A549 (cell line): ENCODE measurements at regions not wholly inside any gene's neighbourhood (a gene's known extent, or its start where the extent isn't known, plus 50 kb on each side); places are given as distances from the start of the nearest gene placed in this dataset.
A peak's percentile ranks its signal among the peaks of the same experiment; 100 is the strongest.

ENCODE experiments used
- ATAC-seq, 2 experiments: fragments of 200-7000 bp in 1 of 2; fragments of >200 bp in 1 of 2; cut with Nextera tagmentation in 1 of 2; cut with Tn5 transposase in 1 of 2; 3 replicates each; pipeline versions ENCODE4 v1.8.0 to v1.9.1; 2018 to 2020; ENCODE audit warnings: mild to moderate bottlenecking in 1 of 2, moderate library complexity in 1 of 2
- CTCF ChIA-PET: fragments of 300-600 bp; sonication (Branson Sonifier 250); formaldehyde crosslinking; extraction: SDS; loops from one replicate; lab custom pipeline; 2021; ENCODE audit warnings: antibody characterized with exemption, inconsistent platforms; lab: Yijun Ruan, JAX
- POLR2A ChIA-PET: fragments of 350-600 bp; formaldehyde crosslinking; extraction: SDS; loops from one replicate; lab custom pipeline; 2021; ENCODE audit warnings: antibody characterized with exemption, inconsistent platforms; lab: Yijun Ruan, JAX
- DNase-seq, 2 experiments: peaks; one replicate each; pipeline versions ENCODE4 v3.0.0 to v3.0.0-alpha.2; 2011 to 2016; ENCODE audit warnings: low read depth in 1 of 2, low spot score in 1 of 2
- FAIRE-seq: peaks from 2 replicates; lab custom pipeline; 2011; peaks lifted over from hg19 to GRCh38; lab: Jason Lieb, UNC
- H3K27ac ChIP-seq, 2 experiments: fragments of >200 bp; sonication (Bioruptor Twin); formaldehyde crosslinking; 3 replicates each; pipeline ENCODE4 v1.5.1; 2016 to 2017
- H3K4me1 ChIP-seq: fragments of >200 bp; sonication (Bioruptor Twin); formaldehyde crosslinking; 3 replicates; pipeline ENCODE4 v1.6.1; 2016
- H3K4me2 ChIP-seq: fragments of >200 bp; sonication (Bioruptor Twin); formaldehyde crosslinking; 3 replicates; pipeline ENCODE4 v1.6.1; 2016
- H3K4me3 ChIP-seq: fragments of >200 bp; sonication (Bioruptor Twin); formaldehyde crosslinking; 3 replicates; pipeline ENCODE4 v1.5.1; 2016
- H3K9me3 ChIP-seq: fragments of >200 bp; sonication (Bioruptor Twin); formaldehyde crosslinking; 3 replicates; pipeline ENCODE4 v1.6.1; 2016
- BHLHE40 ChIP-seq: IDR thresholded peaks from 2 replicates; pipeline ENCODE4 v1.6.1; 2012; ENCODE audit warnings: low read depth, low read length, inconsistent platforms
- CBX2 ChIP-seq: fragments of 200-600 bp; sonication (generic); IDR thresholded peaks from 2 replicates; pipeline ENCODE4 v1.6.1; 2016; ENCODE audit warnings: low read depth, mild to moderate bottlenecking, borderline replicate concordance
- CEBPB ChIP-seq, 2 experiments: fragments of >200 bp in 1 of 2; sonication (Bioruptor Twin) in 1 of 2; formaldehyde crosslinking in 1 of 2; IDR thresholded peaks; 2 replicates each; pipeline ENCODE4 v1.6.1; 2012 to 2016
- CHD2 ChIP-seq: fragments of 150-350 bp; IDR thresholded peaks from 2 replicates; pipeline ENCODE4 v1.6.1; 2014; ENCODE audit warnings: low read length; ENCODE audit not compliant: partially characterized antibody
- CHD4 ChIP-seq: fragments of 200-600 bp; sonication (generic); IDR thresholded peaks from 2 replicates; pipeline ENCODE4 v1.6.1; 2016; ENCODE audit warnings: antibody characterized with exemption, mild to moderate bottlenecking, borderline replicate concordance
- CTCF ChIP-seq: fragments of >200 bp; sonication (Bioruptor Twin); formaldehyde crosslinking; IDR thresholded peaks from 3 replicates; pipeline ENCODE4 v1.5.1; 2016
- EHMT2 ChIP-seq: fragments of 200-600 bp; sonication (generic); IDR thresholded peaks from 2 replicates; pipeline ENCODE4 v1.6.1; 2016; ENCODE audit warnings: antibody characterized with exemption, low read depth, mild to moderate bottlenecking, moderate library complexity
- ELK1 ChIP-seq: fragments of 150-350 bp; IDR thresholded peaks from 2 replicates; pipeline ENCODE4 v1.6.1; 2014; ENCODE audit warnings: low read depth, mild to moderate bottlenecking, low read length
- EP300 ChIP-seq, 2 experiments: fragments of >200 bp; sonication (Bioruptor Twin); formaldehyde crosslinking; IDR thresholded peaks; 2 replicates in 1 of 2; 3 replicates in 1 of 2; pipeline ENCODE4 v1.6.1; 2016 to 2017
- ESRRA ChIP-seq: fragments of 150-350 bp; IDR thresholded peaks from 2 replicates; pipeline ENCODE4 v1.6.1; 2014; ENCODE audit warnings: mild to moderate bottlenecking, low read length, borderline replicate concordance
- FOSL2 ChIP-seq, 2 experiments: fragments of 450-650 bp in 1 of 2; fragments of >200 bp in 1 of 2; sonication (Bioruptor Twin) in 1 of 2; formaldehyde crosslinking; IDR thresholded peaks; 2 replicates each; pipeline versions ENCODE4 v1.5.0 to v1.6.1; 2016 to 2020; ENCODE audit warnings: mild to moderate bottlenecking in 1 of 2, moderate library complexity in 1 of 2
- GATA3 ChIP-seq: IDR thresholded peaks from 2 replicates; pipeline ENCODE4 v1.6.1; 2012; ENCODE audit warnings: borderline replicate concordance
- HDAC2 ChIP-seq: fragments of 200-600 bp; sonication (generic); IDR thresholded peaks from 2 replicates; pipeline ENCODE4 v1.6.1; 2016
- HEYL ChIP-seq: fragments of 250-450 bp; sonication (Bioruptor Pico); IDR thresholded peaks from 2 replicates; pipeline ENCODE4 v1.8.0; 2021; ENCODE audit warnings: mild to moderate bottlenecking, moderate library complexity
- JUN ChIP-seq, 2 experiments: fragments of >200 bp; sonication (Bioruptor Twin); formaldehyde crosslinking; IDR thresholded peaks; 2 replicates in 1 of 2; 3 replicates in 1 of 2; pipeline ENCODE4 v1.6.1; 2016 to 2017
- JUNB ChIP-seq: fragments of >200 bp; sonication (Bioruptor Twin); formaldehyde crosslinking; IDR thresholded peaks from 2 replicates; pipeline ENCODE4 v1.6.1; 2016
- MAFK ChIP-seq: fragments of 450-650 bp; IDR thresholded peaks from 2 replicates; pipeline ENCODE4 v1.6.1; 2014; ENCODE audit not compliant: partially characterized antibody
- NFE2L2 ChIP-seq: fragments of 150-350 bp; conservative IDR thresholded peaks from 2 replicates; pipeline ENCODE4 v1.6.1; 2014; ENCODE audit warnings: low read length
- NR3C1 ChIP-seq: fragments of >200 bp; sonication (Bioruptor Twin); formaldehyde crosslinking; IDR thresholded peaks from 3 replicates; pipeline ENCODE4 v1.6.1; 2017
- PHF8 ChIP-seq: fragments of 200-600 bp; sonication (generic); IDR thresholded peaks from 2 replicates; pipeline ENCODE4 v1.6.1; 2016; ENCODE audit warnings: low read depth, mild to moderate bottlenecking, antibody characterized with exemption, moderate library complexity, borderline replicate concordance
- POLR2A ChIP-seq: IDR thresholded peaks from 2 replicates; pipeline ENCODE4 v1.6.1; 2012; ENCODE audit warnings: mild to moderate bottlenecking, low read length
- POLR2AphosphoS2 ChIP-seq: conservative IDR thresholded peaks from 2 replicates; pipeline ENCODE4 v1.6.1; 2012; ENCODE audit warnings: low read length, improper control_type of control experiment, inconsistent platforms
- RAD21 ChIP-seq, 2 experiments: fragments of >200 bp in 1 of 2; sonication (Bioruptor Twin) in 1 of 2; formaldehyde crosslinking in 1 of 2; IDR thresholded peaks in 1 of 2; conservative IDR thresholded peaks in 1 of 2; 2 replicates in 1 of 2; 3 replicates in 1 of 2; pipeline ENCODE4 v1.6.1; 2012 to 2018; ENCODE audit warnings: inconsistent platforms in 1 of 2
- RCOR1 ChIP-seq: fragments of 150-350 bp; IDR thresholded peaks from 2 replicates; pipeline ENCODE4 v1.6.1; 2014; ENCODE audit warnings: antibody characterized with exemption, low read length, low read depth
- RFX5 ChIP-seq: fragments of 450-650 bp; IDR thresholded peaks from 2 replicates; pipeline ENCODE4 v1.7.1; 2014; ENCODE audit warnings: antibody characterized with exemption, mild to moderate bottlenecking, moderate library complexity
- RNF2 ChIP-seq: fragments of 200-600 bp; sonication (generic); IDR thresholded peaks from 2 replicates; pipeline ENCODE4 v1.6.1; 2016; ENCODE audit warnings: low read depth, mild to moderate bottlenecking, antibody characterized with exemption, moderate library complexity, borderline replicate concordance
- SMC3 ChIP-seq: fragments of >200 bp; sonication (Bioruptor Twin); formaldehyde crosslinking; IDR thresholded peaks from 3 replicates; pipeline ENCODE4 v1.6.1; 2018; ENCODE audit warnings: inconsistent platforms
- ZC3H11A ChIP-seq: fragments of 450-650 bp; IDR thresholded peaks from 2 replicates; pipeline ENCODE4 v1.6.1; 2014; ENCODE audit warnings: antibody characterized with exemption, mild to moderate bottlenecking
- ZNF302 ChIP-seq: fragments of 250-450 bp; sonication (Bioruptor Pico); IDR thresholded peaks from 2 replicates; pipeline ENCODE4 v1.9.0; 2021; ENCODE audit warnings: inconsistent platforms, mild to moderate bottlenecking, moderate library complexity
- ZSCAN20 ChIP-seq: fragments of 250-450 bp; sonication (Bioruptor Pico); IDR thresholded peaks from 2 replicates; pipeline ENCODE4 v1.8.0; 2022; ENCODE audit warnings: mild to moderate bottlenecking, moderate library complexity
- WGBS: methylation state at CpG from one replicate; pipeline ENCODE4 v1.1.6; 2017; ENCODE audit errors: missing lambda C conversion rate; 5-methylcytosine and 5-hydroxymethylcytosine counted together
- TF ChIP-seq, protein P1 (sequence below): IDR thresholded peaks from 2 replicates; pipeline ENCODE4 v1.6.1; 2012
- TF ChIP-seq, protein P2 (sequence below): fragments of 250-450 bp; sonication (Bioruptor Pico); IDR thresholded peaks from 2 replicates; pipeline ENCODE4 v1.5.0; 2020; ENCODE audit warnings: low read depth, mild to moderate bottlenecking, moderate library complexity
- TF ChIP-seq, protein P3 (sequence below): fragments of >200 bp; sonication (Bioruptor Twin); formaldehyde crosslinking; IDR thresholded peaks from 3 replicates; pipeline ENCODE4 v1.6.1; 2016
- TF ChIP-seq, protein P4 (sequence below): fragments of >200 bp; sonication (Bioruptor Twin); formaldehyde crosslinking; IDR thresholded peaks from 2 replicates; pipeline ENCODE4 v1.6.1; 2016
- TF ChIP-seq, protein P5 (sequence below): IDR thresholded peaks from 2 replicates; pipeline ENCODE4 v1.6.1; 2012; ENCODE audit warnings: low read depth, borderline replicate concordance

- ATAC-seq, result peak; percentile 74 to 75; a peak in 5 of 6 replicates
- peak in 1 of 2 experiments; percentile 48 for DNase-seq
- H3K4me1 ChIP-seq, result peaks cover 13% of the 10 kb centered on the region; the same call in 2 of the 3 replicates
- no peak overlapping the region for H3K4me3 ChIP-seq
- CTCF ChIA-PET, result interaction anchor here (0.6 to 3.6 kb wide), 7 partner anchors 8 to 1231 kb away, joined by 3 to 18 read pairs (median 3); no protein-coding TSS in a partner anchor
- FAIRE-seq, result no peak
- POLR2A ChIA-PET, result no interaction called here
- 18% methylated on average over 5 of the region's 5 CpGs for WGBS
- H3K9me3 ChIP-seq, result 0 out of 3 replicates have a peak, but pooled peaks cover 6% of the 10 kb centered on the region
- peak overlapping the region; percentile 47 for H3K4me2 ChIP-seq
- peak overlapping the region in 1 of 2 experiments; percentile 31; a peak in 1 of 6 replicates for H3K27ac ChIP-seq
- TF ChIP-seq ZC3H11A, result no peak
- no peak for TF ChIP-seq HDAC2
- no peak for TF ChIP-seq NFE2L2
- TF ChIP-seq BHLHE40, result no peak
- no peak for TF ChIP-seq RFX5
- TF ChIP-seq, protein P1, sequence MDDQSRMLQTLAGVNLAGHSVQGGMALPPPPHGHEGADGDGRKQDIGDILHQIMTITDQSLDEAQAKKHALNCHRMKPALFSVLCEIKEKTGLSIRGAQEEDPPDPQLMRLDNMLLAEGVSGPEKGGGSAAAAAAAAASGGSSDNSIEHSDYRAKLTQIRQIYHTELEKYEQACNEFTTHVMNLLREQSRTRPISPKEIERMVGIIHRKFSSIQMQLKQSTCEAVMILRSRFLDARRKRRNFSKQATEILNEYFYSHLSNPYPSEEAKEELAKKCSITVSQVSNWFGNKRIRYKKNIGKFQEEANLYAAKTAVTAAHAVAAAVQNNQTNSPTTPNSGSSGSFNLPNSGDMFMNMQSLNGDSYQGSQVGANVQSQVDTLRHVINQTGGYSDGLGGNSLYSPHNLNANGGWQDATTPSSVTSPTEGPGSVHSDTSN, result no peak
- no peak for TF ChIP-seq EHMT2
- no peak for TF ChIP-seq POLR2A
- peak; percentile 16 for TF ChIP-seq MAFK
- TF ChIP-seq GATA3, result peak; percentile 82
- TF ChIP-seq, protein P2, sequence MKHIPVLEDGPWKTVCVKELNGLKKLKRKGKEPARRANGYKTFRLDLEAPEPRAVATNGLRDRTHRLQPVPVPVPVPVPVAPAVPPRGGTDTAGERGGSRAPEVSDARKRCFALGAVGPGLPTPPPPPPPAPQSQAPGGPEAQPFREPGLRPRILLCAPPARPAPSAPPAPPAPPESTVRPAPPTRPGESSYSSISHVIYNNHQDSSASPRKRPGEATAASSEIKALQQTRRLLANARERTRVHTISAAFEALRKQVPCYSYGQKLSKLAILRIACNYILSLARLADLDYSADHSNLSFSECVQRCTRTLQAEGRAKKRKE (CRISPR knock-in tag), result no peak
- TF ChIP-seq RCOR1, result no peak
- 0 out of 3 replicates have a peak, but pooled peaks have one; percentile 13 for TF ChIP-seq SMC3
- peak; percentile 91 for TF ChIP-seq JUNB
- peak in 1 of 2 experiments; percentile 61; a peak in 3 of 5 replicates for TF ChIP-seq JUN (IDR thresholded peaks at IDR 0.05)
- no peak for TF ChIP-seq PHF8
- TF ChIP-seq CBX2, result no peak
- peak; percentile 40 to 67; a peak in 3 of 5 replicates for TF ChIP-seq EP300 (IDR thresholded peaks at IDR 0.05)
- TF ChIP-seq, protein P3, sequence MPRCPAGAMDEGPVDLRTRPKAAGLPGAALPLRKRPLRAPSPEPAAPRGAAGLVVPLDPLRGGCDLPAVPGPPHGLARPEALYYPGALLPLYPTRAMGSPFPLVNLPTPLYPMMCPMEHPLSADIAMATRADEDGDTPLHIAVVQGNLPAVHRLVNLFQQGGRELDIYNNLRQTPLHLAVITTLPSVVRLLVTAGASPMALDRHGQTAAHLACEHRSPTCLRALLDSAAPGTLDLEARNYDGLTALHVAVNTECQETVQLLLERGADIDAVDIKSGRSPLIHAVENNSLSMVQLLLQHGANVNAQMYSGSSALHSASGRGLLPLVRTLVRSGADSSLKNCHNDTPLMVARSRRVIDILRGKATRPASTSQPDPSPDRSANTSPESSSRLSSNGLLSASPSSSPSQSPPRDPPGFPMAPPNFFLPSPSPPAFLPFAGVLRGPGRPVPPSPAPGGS, result peak; percentile 77; the same call in 2 of the 3 replicates
- TF ChIP-seq ELK1, result no peak
- TF ChIP-seq ZSCAN20 (CRISPR knock-in tag), result no peak
- TF ChIP-seq CHD4, result no peak
- no peak for TF ChIP-seq CHD2
- no peak for TF ChIP-seq POLR2AphosphoS2
- peak; percentile 71 for TF ChIP-seq FOSL2 (IDR thresholded peaks at IDR 0.05)
- TF ChIP-seq FOSL2 (CRISPR knock-in tag; IDR thresholded peaks at IDR 0.05), result no peak
- no peak for TF ChIP-seq RAD21 (conservative IDR thresholded peaks at IDR 0.05 in 1 of 2, IDR thresholded peaks at IDR 0.05 in 1 of 2)
- peak; percentile 62 to 81; a peak in 3 of 4 replicates for TF ChIP-seq CEBPB (IDR thresholded peaks at IDR 0.05)
- no peak for TF ChIP-seq ESRRA
- TF ChIP-seq, protein P4, sequence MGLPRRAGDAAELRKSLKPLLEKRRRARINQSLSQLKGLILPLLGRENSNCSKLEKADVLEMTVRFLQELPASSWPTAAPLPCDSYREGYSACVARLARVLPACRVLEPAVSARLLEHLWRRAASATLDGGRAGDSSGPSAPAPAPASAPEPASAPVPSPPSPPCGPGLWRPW, result peak; percentile 44; the same call in 1 of the 2 replicates
- TF ChIP-seq RNF2, result no peak
- no peak for TF ChIP-seq HEYL (CRISPR knock-in tag)
- TF ChIP-seq NR3C1, result no peak
- TF ChIP-seq ZNF302, result no peak
- TF ChIP-seq CTCF, result no peak
- TF ChIP-seq, protein P5, sequence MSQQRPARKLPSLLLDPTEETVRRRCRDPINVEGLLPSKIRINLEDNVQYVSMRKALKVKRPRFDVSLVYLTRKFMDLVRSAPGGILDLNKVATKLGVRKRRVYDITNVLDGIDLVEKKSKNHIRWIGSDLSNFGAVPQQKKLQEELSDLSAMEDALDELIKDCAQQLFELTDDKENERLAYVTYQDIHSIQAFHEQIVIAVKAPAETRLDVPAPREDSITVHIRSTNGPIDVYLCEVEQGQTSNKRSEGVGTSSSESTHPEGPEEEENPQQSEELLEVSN, result no peak
These were observed 332.3 kb upstream of the PRKCQ start for GRCh38 chr10:6912424-6912823.
